H9 (cell line): ENCODE measurements at regions not wholly inside any gene's neighbourhood (a gene's known extent, or its start where the extent isn't known, plus 50 kb on each side); places are given as distances from the start of the nearest gene placed in this dataset.

ENCODE experiments used
- DNase-seq: peaks from one replicate; pipeline ENCODE4 v3.0.0-alpha.2; 2017
- H2AFZ ChIP-seq: one replicate; pipeline ENCODE4 v1.6.1; 2013; ENCODE audit warnings: mild to moderate bottlenecking, low read length, control low read depth, moderate library complexity
- H2AK5ac ChIP-seq: 2 replicates; pipeline ENCODE4 v1.6.1; 2013; ENCODE audit warnings: low read length, control low read depth, mixed read lengths; ENCODE audit not compliant: insufficient read length
- H2BK120ac ChIP-seq: one replicate; pipeline ENCODE4 v1.6.1; 2013; ENCODE audit warnings: low read depth, mild to moderate bottlenecking, low read length, control low read depth, inconsistent platforms; ENCODE audit not compliant: poor library complexity, severe bottlenecking
- H2BK12ac ChIP-seq: 2 replicates; pipeline ENCODE4 v1.6.1; 2013; ENCODE audit warnings: low read length, control low read depth, mixed read lengths, low read depth; ENCODE audit not compliant: insufficient read length
- H2BK15ac ChIP-seq: 2 replicates; pipeline ENCODE4 v1.6.1; 2013; ENCODE audit warnings: low read depth, low read length, control low read depth
- H2BK20ac ChIP-seq: one replicate; pipeline ENCODE4 v1.6.1; 2013; ENCODE audit warnings: low read depth, mild to moderate bottlenecking, low read length, control low read depth, inconsistent platforms; ENCODE audit not compliant: poor library complexity, severe bottlenecking
- H2BK5ac ChIP-seq: 2 replicates; pipeline ENCODE4 v1.6.1; 2013; ENCODE audit warnings: low read length, control low read depth, mixed read lengths; ENCODE audit not compliant: insufficient read length
- H3K14ac ChIP-seq: 2 replicates; pipeline ENCODE4 v1.6.1; 2013; ENCODE audit warnings: low read length, control low read depth; ENCODE audit not compliant: insufficient read depth
- H3K18ac ChIP-seq: 2 replicates; pipeline ENCODE4 v1.6.1; 2013; ENCODE audit warnings: low read depth, mild to moderate bottlenecking, mixed read lengths, low read length, control low read depth; ENCODE audit not compliant: insufficient read length
- H3K23ac ChIP-seq: 2 replicates; pipeline ENCODE4 v1.6.1; 2013; ENCODE audit warnings: low read length, control low read depth, mixed read lengths, low read depth; ENCODE audit not compliant: insufficient read length
- H3K23me2 ChIP-seq: 2 replicates; pipeline ENCODE4 v1.6.1; 2013; ENCODE audit warnings: low read depth, mild to moderate bottlenecking, mixed read lengths, low read length, control low read depth; ENCODE audit not compliant: insufficient read length, poor library complexity, severe bottlenecking
- H3K27ac ChIP-seq: 2 replicates; pipeline ENCODE4 v1.5.1; 2013; ENCODE audit warnings: low read length, control low read depth, mixed read lengths, low read depth; ENCODE audit not compliant: insufficient read length
- H3K27me3 ChIP-seq: 2 replicates; pipeline ENCODE4 v1.6.1; 2013; ENCODE audit warnings: low read length, control low read depth, inconsistent platforms; ENCODE audit not compliant: insufficient read depth
- H3K4ac ChIP-seq: 2 replicates; pipeline ENCODE4 v1.6.1; 2013; ENCODE audit warnings: low read depth, mild to moderate bottlenecking, control low read depth, inconsistent platforms, low read length, moderate library complexity
- H3K4me1 ChIP-seq: 2 replicates; pipeline ENCODE4 v1.6.1; 2013; ENCODE audit warnings: low read length, control low read depth, inconsistent platforms; ENCODE audit not compliant: insufficient read depth
- H3K4me2 ChIP-seq: 2 replicates; pipeline ENCODE4 v1.6.1; 2013; ENCODE audit warnings: low read length, control low read depth, mixed read lengths; ENCODE audit not compliant: insufficient read length, insufficient read depth
- H3K56ac ChIP-seq: 2 replicates; pipeline ENCODE4 v1.6.1; 2013; ENCODE audit warnings: low read depth, mild to moderate bottlenecking, mixed read lengths, low read length, control low read depth; ENCODE audit not compliant: insufficient read length
- H3K79me1 ChIP-seq: 2 replicates; pipeline ENCODE4 v1.6.1; 2013; ENCODE audit warnings: low read depth, mild to moderate bottlenecking, moderate library complexity, low read length, control low read depth, inconsistent platforms; ENCODE audit not compliant: insufficient read depth, poor library complexity, severe bottlenecking
- H3K79me2 ChIP-seq: 2 replicates; pipeline ENCODE4 v1.6.1; 2013; ENCODE audit warnings: low read length, control low read depth, inconsistent platforms; ENCODE audit not compliant: insufficient read depth
- H3K9ac ChIP-seq: 2 replicates; pipeline ENCODE4 v1.6.1; 2013; ENCODE audit warnings: low read length, control low read depth, mixed read lengths; ENCODE audit not compliant: insufficient read length; ENCODE audit errors: extremely low read depth
- H3K9me3 ChIP-seq: one replicate; pipeline ENCODE4 v1.6.1; 2013; ENCODE audit warnings: low read depth, low read length, inconsistent platforms; ENCODE audit not compliant: control insufficient read depth
- H3T11ph ChIP-seq: one replicate; pipeline ENCODE4 v1.6.1; 2013; ENCODE audit warnings: mild to moderate bottlenecking, low read length, control low read depth, inconsistent platforms
- H4K20me1 ChIP-seq: one replicate; pipeline ENCODE4 v1.6.1; 2013; ENCODE audit not compliant: control insufficient read depth, insufficient read length, insufficient read depth
- H4K5ac ChIP-seq: 2 replicates; pipeline ENCODE4 v1.6.1; 2013; ENCODE audit warnings: low read depth, mild to moderate bottlenecking, mixed read lengths, low read length, control low read depth; ENCODE audit not compliant: insufficient read length
- H4K8ac ChIP-seq: replicated peaks from 2 replicates; pipeline ENCODE4 v1.6.1; 2013; ENCODE audit warnings: low read length, control low read depth, mixed read lengths, low read depth; ENCODE audit not compliant: insufficient read length
- H4K91ac ChIP-seq: 2 replicates; pipeline ENCODE4 v1.6.1; 2013; ENCODE audit warnings: low read depth, mild to moderate bottlenecking, moderate library complexity, mixed read lengths, low read length, control low read depth; ENCODE audit not compliant: insufficient read length
- H3K27ac Mint-ChIP-seq, 3 experiments: 2 replicates in 2 of 3; 3 replicates in 1 of 3; pipeline ENCODE4 v1.8.0; 2020 to 2021; ENCODE audit warnings: mixed read lengths in 3 of 3, mild to moderate bottlenecking in 1 of 3, moderate library complexity in 1 of 3
- H3K27me3 Mint-ChIP-seq: 2 replicates; pipeline ENCODE4 v1.8.0; 2021; ENCODE audit warnings: low read depth, mild to moderate bottlenecking, moderate library complexity, mixed read lengths
- H3K36me3 Mint-ChIP-seq, 3 experiments: 2 replicates in 2 of 3; 3 replicates in 1 of 3; pipeline ENCODE4 v1.8.0; 2020 to 2021; ENCODE audit warnings: low read depth in 3 of 3, mixed read lengths in 3 of 3; ENCODE audit not compliant: insufficient read depth in 1 of 3
- H3K4me1 Mint-ChIP-seq, 2 experiments: 2 replicates each; pipeline ENCODE4 v1.8.0; 2020; ENCODE audit warnings: mixed read lengths in 2 of 2
- H3K4me3 Mint-ChIP-seq, 2 experiments: 2 replicates in 1 of 2; 3 replicates in 1 of 2; pipeline ENCODE4 v1.8.0; 2020 to 2021; ENCODE audit warnings: mild to moderate bottlenecking in 2 of 2, mixed read lengths in 2 of 2, moderate library complexity in 1 of 2
- H3K9me3 Mint-ChIP-seq, 2 experiments: 2 replicates in 1 of 2; 3 replicates in 1 of 2; pipeline ENCODE4 v1.8.0; 2020; ENCODE audit warnings: mild to moderate bottlenecking in 2 of 2, mixed read lengths in 2 of 2, moderate library complexity in 1 of 2
- WGBS: extraction: QIAGEN DNeasy Blood & Tissue Kit; methylation state at CpG from one replicate; pipeline ENCODE4 v1.1.7; 2013; ENCODE audit warnings: missing lambda C conversion rate, low lambda C conversion rate, mixed read lengths; ENCODE audit not compliant: insufficient read length; ENCODE audit errors: extremely low coverage; 5-methylcytosine and 5-hydroxymethylcytosine counted together
- TF ChIP-seq, protein P1 (sequence below): fragments of 200-600 bp; sonication (generic); conservative IDR thresholded peaks from 3 replicates; pipeline ENCODE4 v1.8.0; 2021; ENCODE audit warnings: antibody characterized with exemption, mild to moderate bottlenecking

DNA sequence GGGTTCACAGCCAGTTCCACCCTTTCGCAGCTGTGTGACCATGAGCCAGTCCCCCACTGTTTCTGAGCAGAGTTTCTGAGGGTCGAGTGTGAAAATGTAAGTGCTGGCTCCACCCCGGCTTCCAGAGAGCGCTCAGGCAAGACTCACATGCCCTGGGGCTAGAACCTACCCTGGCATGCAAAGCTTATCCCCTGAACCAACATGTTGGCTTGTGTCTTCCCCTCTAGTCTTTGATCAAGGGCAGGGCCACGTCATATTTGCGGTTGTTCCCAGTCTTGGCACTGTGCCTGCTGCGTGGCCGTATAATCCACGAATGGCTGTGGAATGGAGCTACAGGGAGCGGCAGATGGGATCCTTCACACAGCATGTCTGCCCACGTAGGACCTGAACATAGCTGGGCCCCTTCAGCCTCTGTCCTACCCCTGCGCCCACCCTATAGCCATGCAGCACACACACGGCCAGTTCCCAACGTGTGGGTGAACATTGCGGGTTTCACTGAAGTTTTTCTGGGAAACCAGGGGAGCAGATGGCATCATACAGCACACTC, 84.8 kb downstream of the MRM1 start:
- no CpG with 5 or more reads among the region's 15 CpGs for WGBS
- Histone ChIP-seq H3K9ac (no peak overlapping the region), H2AFZ (no peak overlapping the region), H2BK120ac (no peak overlapping the region), H2BK15ac (no peak overlapping the region), H3K4me2 (no peak overlapping the region), H2AK5ac (no peak overlapping the region), H4K8ac (no peak overlapping the region), H2BK12ac (no peak overlapping the region), H3K18ac (no peak overlapping the region), H3K23ac (no peak overlapping the region), H4K20me1 (no peaks in the 10 kb centered on the region), H3K27me3 (no peaks in the 10 kb centered on the region), H2BK20ac (no peak overlapping the region), H3K4me1 (no peaks in the 10 kb centered on the region), H4K91ac (no peak overlapping the region), H3K79me1 (no peaks in the 10 kb centered on the region), H3T11ph (no peak overlapping the region), H3K27ac (no peak overlapping the region), H3K14ac (no peak overlapping the region), H2BK5ac (no peak overlapping the region), H4K5ac (no peak overlapping the region), H3K79me2 (no peaks in the 10 kb centered on the region), H3K23me2 (no peaks in the 10 kb centered on the region), H3K4ac (no peak overlapping the region), H3K56ac (no peak overlapping the region), H3K9me3 (no peaks in the 10 kb centered on the region)
- Mint-ChIP-seq H3K36me3 (no peaks in the 10 kb centered on the region), H3K4me1 (peaks cover 37 to 68% of the 10 kb centered on the region in 2 experiments), H3K27ac (no peak overlapping the region; a peak in 1 of 7 replicates), H3K9me3 (no peaks in the 10 kb centered on the region), H3K4me3 (no peak overlapping the region), H3K27me3 (peaks cover 55% of the 10 kb centered on the region)
- TF ChIP-seq, protein P1, sequence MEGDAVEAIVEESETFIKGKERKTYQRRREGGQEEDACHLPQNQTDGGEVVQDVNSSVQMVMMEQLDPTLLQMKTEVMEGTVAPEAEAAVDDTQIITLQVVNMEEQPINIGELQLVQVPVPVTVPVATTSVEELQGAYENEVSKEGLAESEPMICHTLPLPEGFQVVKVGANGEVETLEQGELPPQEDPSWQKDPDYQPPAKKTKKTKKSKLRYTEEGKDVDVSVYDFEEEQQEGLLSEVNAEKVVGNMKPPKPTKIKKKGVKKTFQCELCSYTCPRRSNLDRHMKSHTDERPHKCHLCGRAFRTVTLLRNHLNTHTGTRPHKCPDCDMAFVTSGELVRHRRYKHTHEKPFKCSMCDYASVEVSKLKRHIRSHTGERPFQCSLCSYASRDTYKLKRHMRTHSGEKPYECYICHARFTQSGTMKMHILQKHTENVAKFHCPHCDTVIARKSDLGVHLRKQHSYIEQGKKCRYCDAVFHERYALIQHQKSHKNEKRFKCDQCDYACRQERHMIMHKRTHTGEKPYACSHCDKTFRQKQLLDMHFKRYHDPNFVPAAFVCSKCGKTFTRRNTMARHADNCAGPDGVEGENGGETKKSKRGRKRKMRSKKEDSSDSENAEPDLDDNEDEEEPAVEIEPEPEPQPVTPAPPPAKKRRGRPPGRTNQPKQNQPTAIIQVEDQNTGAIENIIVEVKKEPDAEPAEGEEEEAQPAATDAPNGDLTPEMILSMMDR, result no peak
- DNase-seq, result no peak
